ENCODE measurements at regions not wholly inside any gene's neighbourhood (a gene's known extent, or its start where the extent isn't known, plus 50 kb on each side); places are given as distances from the start of the nearest gene placed in this dataset.

DNA sequence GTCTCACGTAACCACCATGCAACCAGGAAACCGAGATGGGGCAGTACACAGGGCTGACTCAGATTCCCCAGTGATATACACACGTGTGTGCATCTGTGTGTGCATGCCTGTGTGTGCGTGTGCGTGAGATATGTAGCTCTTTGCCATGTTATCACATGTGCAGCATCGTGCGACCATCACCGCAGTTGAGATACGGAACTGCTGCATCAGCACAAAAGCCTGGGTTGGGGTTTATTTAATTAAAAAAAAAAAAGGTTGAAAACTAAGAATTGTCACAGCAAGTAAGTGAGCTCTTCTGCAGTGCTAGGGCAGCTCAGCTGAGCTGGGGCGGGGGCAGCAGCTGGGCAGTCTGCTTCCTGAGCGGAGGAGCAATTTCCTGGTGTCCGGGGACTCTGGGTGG lies 152.5 kb downstream of the RBFOX3 start:
- TF ChIP-seq CTCF (IDR thresholded peaks at IDR 0.05), result no peak
- TF ChIP-seq POLR2A (IDR thresholded peaks at IDR 0.05), result no peak

All from uterus (tissue), 2 donors.